NCI-H2107 treated with DMSO at 0.1 percent for 48 hours (cell line): ENCODE measurements at regions not wholly inside any gene's neighbourhood (a gene's known extent, or its start where the extent isn't known, plus 50 kb on each side); places are given as distances from the start of the nearest gene placed in this dataset.
"Not testable (repeated sequence)": the region's sequence is repeated elsewhere in the genome, so short reads cannot be mapped to it uniquely, and the experiment has no call there.

Experiments
- DNase-seq: peaks from one replicate; lab custom pipeline; 2025; ENCODE audit not compliant: unreplicated experiment; lab: John Stamatoyannopoulos, UW

DNA sequence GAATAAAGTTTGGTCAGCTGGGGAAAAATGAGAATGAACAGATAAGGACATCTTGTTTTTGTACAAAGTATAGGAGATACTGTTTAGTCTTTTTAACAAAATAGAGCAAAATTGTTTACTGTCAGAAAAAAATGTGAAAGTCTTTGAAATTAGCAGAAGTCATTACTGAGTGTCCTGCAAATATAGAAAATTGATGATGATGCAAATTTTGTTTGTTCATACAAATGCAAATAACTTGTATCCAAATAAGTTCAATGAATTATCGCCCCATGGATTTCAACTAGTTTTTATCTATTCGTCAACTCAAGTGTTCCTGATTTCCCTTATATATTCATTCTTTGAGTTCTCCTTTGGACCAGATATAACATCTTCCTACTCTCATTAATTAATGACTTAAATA, 378.0 kb upstream of the SGO1 start:
- DNase-seq = no peak

DNA sequence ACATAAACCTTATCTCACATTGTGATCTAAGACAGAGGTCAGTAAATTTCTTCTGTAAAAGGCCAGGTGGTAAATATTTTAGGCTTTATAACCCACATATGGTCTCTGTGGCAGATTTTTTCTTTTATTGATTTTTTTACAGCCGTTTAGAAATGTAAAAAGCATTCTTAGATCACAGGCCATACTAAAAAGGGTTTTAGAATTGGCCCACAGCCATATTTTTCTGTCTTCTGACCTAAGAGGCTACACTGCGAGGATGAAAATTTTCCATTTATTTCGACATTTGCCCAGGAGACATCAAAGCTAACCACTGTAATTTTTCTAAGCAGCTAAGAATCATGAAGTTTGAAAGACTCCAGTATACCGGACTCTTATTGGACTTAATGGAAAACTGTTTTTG, 377.2 kb upstream of the SGO1 start:
- no peak for DNase-seq

DNA sequence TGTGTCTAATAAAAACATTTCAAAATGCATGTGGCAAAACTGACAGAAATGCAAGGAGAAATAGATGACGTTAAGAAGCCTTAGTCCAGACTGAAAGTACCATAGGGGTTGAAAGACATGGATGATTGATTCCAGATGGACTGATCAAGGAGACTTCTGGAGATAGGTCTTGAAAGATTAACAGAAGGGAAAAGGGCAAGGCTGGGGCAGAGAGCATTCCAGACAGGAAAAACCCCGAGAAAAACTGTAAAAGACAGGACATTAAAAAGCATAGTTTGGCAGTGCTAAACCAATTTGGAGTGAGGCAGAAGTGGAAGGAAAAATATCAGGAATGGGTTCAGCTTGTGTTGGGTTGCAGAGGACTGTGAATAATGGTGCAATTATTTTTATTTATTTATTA, 375.2 kb upstream of the SGO1 start:
- no peak for DNase-seq

DNA sequence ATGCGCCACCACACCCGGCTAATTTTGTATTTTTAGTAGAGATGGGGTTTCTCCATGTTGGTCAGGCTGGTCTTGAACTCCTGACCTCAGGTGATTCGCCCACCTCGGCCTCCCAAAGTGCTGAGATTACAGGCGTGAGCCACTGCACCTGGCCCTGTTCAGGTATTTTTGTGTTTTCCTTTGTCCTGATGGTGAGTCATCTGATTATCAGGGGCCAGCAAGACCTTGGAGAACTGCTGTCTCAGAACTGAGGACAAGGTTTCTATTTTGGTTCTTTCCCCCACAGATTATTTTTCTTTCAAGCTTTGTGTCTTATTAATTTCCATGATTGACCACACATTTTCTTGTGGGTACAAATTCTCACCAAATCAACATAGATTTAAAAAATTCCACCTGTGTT, 374.4 kb upstream of the SGO1 start:
- not testable (repeated sequence) for DNase-seq

DNA sequence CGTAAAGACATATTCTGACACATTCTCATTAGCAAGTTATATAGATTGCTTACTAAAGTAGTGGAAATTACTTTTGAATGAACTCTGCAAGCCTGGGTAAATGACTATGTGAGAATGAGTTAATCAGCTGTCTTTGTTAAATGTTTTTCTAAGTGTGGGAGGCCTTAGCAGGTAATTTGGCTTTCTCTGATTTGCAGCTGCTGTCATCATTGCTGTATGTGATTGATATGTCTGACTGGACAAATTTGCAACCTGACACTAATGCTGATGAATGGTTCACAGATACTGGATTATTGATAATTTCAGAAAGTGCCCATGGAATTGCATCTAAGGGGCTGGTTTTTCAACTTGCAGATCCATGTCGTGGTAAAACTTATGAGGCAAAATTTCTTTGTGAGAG, 372.2 kb upstream of the SGO1 start:
- no peak for DNase-seq

DNA sequence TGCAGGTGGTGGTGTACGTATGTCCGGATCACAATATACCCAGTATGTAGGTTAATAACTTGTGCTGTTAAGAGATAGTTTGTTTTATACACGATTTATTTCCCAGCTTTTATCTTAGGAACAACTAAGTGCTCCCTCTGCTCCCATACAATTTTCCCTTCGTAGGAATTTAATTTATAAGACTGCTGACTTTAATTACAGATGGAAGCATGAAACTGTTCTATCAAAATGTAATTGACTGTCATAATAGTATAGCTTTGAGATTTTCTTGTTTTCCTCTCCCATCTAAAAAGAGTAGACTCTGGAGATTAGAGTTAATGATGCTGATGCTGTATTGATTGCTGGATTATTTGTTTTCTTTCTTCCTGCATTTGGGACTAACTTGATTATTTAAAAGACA, 370.7 kb upstream of the SGO1 start:
- no peak for DNase-seq

DNA sequence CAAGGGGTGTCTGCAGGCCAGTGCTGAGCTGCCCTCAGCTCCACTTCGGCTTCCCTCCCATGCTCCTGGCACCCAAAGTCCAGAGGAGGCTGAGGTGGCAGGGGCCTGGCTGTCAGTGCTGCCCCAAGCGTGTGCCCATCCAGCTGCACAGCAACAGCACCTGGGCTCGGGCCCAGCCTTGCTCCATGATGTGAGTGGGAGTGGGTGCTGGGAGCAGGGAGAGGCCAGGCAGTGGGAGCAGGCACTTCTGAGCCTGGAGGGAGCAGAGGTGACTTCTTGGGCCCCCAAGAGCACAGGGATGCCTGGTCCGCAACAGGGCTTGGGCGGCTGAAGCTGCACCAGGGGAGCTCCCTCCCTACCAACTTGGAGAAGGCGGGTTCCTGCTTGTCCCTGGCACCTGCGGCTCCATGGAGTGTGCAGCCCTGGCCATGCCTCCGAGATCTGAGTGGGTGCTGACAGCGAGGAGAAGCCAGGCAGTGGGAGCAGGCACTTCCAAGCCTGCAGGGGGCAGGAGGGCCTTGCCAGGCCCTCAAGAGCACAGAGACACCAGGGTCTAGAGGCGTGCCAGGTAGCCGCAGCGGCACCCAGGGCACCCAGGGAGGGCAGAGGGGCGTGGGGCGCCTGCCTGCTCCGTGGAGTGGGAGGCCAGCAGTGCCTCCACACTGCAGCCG, 366.7 kb upstream of the SGO1 start:
- no peak for DNase-seq

DNA sequence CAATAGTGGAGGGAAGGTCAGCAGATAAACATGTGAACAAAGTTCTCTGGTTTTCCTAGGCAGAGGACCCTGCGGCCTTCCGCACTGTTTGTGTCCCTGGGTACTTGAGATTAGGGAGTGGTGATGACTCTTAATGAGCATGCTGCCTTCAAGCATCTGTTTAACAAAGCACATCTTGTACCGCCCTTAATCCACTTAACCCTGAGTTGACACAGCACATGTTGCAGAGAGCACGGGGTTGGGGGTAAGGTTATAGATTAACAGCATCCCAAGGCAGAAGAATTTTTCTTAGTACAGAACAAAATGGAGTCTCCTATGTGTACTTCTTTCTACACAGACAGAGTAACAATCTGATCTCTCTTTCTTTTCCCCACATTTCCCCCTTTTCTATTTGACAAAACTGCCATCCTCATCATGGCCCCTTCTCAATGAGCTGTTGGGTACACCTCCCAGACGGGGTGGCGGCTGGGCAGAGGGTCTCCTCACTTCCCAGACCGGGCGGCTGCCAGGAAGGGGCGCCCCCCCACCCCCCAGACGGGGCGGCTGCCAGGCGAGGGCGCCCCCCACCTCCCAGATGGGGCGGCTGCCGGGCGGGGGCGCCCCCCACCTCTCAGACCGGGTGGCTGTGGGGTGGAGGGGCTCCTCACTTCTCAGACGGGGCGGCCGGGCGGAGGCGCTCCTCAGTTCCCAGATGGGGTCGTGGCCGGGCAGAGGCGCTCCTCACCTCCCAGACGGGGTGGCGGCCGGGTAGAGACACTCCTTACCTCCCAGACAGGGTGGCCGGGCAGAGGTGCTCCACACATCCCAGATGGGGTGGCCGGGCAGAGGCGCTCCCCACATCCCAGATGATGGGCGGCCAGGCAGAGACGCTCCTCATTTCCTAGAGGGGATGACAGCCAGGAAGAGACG, 361.6 kb upstream of the SGO1 start:
- not testable (repeated sequence) for DNase-seq

DNA sequence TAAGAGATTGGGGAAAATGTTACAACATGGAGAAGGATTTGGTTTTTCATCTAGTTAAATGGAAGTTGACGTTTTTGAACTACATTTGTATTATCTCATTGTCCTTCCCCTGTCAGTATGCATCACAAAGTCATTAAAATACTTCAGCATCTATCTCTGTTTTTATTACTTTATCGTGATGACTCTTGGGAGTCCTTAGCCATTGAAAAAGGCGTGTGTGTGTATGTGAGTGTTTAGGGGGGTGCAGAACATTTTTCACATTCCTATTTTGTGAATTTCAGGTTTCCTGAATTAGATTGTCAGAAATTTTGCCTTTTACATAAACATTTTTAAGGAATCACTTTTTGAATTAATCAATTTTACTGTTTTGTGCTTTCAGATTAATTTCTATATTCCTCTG, 360.6 kb upstream of the SGO1 start:
- DNase-seq = no peak

DNA sequence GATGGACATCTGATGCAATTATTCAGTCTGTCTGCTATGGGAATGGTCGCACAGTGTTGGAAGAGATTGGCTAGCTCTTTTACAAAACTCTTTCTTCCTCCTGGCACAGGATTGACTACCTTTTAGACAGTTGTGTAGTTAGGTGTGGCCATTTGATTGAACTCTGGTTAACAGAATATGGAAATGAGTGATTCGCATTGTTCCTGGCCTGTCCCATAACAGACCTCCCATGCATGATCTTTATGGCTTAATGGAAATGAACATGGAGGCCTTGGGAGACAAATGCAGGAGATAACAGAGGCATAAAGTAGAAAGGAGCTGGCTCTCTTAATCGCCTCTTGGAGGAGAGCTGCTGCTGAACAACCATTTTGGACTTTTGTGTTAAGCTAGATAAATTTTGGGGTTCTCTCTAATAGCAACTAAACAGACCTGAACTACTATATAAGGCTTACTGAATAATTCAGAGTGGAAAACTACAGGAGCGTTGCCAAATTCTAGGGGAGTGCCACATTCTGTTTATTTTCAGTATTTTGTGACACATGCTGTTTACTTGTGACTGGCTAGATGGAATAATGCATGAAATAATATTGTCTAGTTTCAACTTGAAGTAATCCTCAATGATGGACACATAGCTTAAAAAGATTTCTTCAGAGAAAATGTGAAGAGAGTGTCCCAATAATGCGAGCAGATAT, 357.7 kb upstream of the SGO1 start:
- no peak for DNase-seq

DNA sequence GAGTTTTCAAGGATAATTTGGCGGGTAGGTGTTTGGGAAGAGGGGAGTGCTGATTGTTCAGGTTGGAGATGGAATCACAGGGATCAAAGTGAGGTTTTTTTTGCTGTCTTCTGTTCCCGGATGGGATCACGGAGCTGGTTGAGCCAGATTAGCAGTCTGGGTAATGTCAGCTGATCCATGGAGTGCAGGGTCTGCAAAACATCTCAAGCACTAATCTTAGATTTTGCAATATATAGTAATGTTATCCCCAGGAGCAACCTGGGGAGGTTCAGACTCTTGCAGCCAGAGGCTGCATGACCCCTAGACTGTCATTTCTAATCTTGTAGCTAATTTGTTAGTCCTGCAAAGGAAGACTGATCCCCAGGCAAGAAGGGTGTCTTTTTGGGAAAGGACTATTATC, 354.1 kb upstream of the SGO1 start:
- DNase-seq = no peak

DNA sequence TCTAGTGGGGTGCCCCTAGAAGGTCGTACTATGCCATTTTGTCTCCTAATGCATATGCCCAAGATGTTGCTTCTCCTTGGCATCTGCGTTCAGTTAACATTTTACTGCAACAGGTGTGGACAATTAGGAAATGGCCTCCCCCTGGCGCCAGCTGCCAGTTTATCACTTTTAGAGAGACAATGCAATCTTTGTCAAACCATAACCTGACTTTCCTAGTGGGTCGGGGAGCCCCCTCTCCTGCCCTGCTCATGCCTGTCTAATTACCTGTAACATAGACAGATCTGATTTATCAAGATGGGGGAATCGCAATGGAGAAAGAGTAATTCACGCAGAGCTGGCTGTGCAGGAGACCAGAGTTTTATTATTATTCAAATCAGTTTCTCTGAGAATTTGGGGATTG, 353.7 kb upstream of the SGO1 start:
- DNase-seq = no peak

DNA sequence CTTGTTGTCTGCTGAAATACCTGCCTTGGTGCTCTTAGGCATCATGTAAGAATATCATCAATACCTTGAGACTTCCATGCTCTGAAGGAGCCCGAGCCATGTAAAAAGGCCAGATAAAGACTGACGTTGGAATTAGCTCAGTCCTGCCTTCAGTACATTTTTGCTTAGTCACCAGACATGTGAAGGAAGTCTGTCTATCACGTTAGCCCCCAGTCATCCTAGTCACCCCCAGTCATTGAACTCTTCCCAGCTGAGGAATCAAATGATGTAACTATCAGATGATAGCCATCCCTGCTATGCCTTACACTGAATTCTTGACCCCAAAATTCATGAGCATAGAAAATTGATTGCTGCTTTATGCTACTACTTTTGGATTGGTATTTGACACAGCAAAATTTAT, 351.2 kb upstream of the SGO1 start:
- DNase-seq = no peak

DNA sequence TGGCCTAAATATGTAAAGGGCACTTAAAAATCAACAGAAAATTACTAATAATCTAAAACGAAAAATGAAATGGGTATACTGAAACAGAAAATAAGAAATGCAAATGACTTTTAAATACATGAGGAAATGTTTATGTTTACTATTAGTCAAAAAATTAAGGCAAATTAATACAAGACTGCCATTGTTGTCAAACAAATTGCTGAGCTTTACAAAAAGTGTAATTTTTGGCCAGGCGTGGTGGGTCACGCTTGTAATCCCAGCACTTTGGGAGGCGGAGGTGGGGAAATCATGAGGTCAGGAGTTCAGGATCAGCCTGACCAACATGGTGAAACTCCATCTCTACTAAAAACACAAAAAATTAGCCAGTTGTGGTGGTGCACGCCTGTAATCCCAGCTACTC, 343.9 kb upstream of the SGO1 start:
- DNase-seq = no peak

DNA sequence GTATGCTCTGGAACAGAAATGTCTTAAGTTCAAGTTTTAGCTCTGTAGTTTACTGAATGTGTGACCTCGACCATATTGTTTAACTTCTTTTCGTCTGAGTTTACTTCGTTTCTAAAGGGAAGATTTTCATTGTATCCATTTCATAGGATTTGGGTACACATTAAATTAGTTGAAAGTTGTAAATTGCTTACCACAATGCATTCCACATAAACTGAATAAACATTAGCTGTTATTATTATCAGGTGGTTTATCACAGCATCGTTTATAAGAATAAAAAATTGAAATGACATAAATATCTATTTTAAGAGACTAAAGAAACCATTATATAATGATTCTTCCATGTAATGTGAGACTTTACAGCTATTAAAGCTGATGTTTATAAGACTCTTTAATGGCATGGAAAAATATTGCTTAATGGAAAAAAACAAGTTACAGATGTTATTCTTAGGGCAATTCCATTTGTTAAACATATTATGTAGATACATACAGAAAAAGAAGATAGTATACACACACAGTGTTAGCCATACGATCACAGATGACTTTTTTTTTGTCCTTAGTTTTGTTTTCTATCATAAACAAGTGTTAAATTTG, 342.3 kb upstream of the SGO1 start:
- no peak for DNase-seq

DNA sequence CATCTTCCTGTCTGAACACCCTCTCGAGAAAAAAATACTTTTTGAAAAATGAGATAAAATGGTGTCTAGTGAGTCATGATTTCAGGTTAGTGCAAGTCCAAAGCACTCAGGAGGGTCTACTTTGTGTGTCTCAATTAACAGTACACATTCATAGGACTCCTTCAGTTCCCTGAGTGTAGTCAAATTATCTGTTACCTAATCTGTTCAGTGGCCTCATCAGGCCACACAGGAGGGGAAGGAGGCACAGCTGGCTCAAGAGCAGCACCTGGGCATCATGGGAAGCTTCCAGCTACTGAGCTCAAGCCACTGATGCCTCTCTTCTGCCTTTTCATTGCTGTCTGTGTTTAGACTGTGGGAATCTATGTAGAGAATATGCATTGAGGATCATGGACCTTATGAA, 341.4 kb upstream of the SGO1 start:
- no peak for DNase-seq

DNA sequence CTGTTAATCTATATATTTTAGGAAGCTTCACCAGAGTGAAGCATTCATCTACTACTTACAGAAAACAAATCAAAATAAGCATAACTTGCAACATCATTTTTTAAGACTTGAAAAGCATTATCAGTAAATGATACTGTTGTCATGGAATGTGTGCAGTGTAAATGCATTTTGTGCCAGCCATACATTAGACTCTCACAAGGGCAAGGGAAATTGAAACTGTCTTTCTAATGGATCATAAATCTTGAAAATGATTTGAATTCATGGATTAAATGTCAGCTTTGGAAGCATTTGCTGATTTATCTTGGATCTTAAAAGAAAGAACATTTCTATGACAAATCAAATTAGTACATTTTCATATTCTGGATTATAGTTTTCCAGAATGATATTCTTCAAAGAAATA, 338.3 kb upstream of the SGO1 start:
- no peak for DNase-seq

DNA sequence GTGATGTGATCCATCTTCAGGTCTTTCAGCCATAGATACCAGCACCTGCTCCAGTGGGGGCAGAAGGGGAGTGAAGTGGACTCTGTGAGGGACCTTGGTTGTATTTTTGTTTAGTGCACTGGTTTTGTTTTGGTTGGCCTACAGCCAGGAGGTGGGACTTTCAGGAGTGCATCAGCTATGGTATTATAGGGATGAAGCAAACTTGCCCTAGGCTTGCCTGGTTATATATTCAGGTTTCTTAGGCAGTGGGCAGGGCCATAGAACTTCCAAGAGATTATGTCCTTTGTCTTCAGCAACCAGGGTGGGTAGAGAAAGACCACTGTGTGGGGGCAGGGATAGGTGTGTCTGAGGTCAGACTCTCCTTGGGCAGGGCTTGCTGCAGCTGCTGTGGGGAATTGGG, 337.3 kb upstream of the SGO1 start:
- DNase-seq = no peak

DNA sequence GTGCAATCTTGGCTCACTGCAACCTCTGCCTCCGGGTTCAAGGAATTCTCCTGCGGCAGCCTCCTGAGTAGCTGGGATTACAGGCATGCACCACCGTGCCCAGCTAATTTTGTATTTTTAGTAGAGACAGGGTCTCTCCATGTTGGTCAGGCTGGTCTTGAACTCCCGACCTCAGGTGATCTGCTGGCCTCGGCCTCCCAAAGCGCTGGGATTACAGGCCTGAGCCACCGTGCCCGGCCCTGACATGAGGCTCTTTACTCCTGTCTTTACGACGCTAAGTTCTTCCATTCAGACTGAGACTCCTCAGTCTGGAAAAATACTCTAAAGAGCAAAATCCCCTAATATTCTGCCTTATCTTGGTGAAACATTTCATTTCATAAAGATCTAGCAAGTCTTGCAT, 331.3 kb upstream of the SGO1 start:
- DNase-seq = not testable (repeated sequence)

DNA sequence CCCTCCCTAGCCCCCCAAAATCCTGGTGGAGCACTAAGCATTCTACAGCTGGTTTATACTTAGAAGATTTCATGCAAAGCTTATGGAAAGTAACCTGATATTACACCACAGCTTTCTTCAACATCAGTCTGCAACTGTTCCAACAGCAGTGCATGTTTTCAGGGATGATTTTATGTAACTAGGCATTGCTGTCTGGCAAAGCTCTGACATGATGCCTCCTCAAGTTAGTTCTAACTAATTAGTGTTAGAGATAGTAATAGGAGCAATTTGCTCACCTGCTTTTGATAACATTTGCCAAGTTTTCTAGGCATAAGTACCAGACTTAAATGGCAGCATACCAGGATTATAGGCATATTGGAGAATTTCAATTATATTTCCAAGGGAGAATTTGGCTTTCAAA, 330.3 kb upstream of the SGO1 start:
- no peak for DNase-seq

DNA sequence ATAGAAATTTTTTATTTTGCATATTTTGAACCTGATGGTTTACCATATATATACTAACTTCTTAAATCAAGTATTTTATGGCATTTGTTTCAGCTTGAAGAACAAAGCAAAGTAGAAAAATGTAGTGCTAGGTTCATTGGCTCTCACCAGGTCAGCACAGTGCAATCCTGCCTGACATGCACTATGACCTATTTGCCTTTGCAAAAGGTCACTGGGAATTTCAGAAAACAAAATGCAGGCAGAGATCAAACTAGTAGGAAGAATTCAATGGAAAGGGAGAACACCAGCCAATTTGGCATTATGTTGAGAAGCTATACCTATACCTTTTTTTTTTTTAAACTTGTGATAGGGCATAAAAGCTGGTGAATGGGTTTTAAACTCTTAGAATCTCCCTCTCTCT, 329.8 kb upstream of the SGO1 start:
- no peak for DNase-seq
